GM21390 (cell line): ENCODE measurements at regions not wholly inside any gene's neighbourhood (a gene's known extent, or its start where the extent isn't known, plus 50 kb on each side); places are given as distances from the start of the nearest gene placed in this dataset.

Experiments used
- ATAC-seq: cut with Tn5 transposase; IDR thresholded peaks from one replicate; pipeline ENCODE4 v1.9.1; 2021; ENCODE audit not compliant: unreplicated experiment

DNA sequence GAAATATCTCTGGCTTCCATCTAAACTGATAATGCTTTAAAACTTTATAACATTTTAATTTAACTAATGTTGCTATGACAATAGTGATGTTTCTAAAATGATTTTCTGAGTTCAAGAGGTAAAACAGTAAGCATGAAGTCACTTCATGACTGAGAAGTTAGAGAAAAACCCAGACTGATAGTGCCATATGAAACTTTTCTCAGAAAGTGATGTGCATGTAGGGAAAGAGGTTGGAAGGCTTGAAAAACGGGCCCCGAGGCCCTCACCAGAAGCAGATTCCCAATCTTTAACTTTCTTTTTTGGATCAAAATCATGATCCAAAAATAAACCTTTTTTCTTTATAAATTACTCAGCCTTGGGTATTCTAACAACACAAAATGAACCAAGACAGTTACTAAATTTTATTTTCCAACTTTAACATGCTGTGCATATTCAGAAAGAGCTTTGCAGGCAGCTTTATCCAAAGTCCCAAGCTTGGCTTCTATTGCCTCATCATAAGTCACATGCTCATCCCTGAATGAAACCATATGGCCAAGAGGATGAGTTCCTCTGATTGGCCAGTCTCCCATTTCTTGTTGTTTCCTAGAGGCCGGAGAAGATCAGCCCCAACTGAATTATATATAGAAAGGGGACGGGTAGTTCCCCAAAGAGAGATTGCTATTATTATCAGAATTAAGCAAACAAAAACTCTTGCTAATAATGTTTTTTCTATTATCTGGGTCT, 357.6 kb upstream of the SALL1 start:
- no peak for ATAC-seq

DNA sequence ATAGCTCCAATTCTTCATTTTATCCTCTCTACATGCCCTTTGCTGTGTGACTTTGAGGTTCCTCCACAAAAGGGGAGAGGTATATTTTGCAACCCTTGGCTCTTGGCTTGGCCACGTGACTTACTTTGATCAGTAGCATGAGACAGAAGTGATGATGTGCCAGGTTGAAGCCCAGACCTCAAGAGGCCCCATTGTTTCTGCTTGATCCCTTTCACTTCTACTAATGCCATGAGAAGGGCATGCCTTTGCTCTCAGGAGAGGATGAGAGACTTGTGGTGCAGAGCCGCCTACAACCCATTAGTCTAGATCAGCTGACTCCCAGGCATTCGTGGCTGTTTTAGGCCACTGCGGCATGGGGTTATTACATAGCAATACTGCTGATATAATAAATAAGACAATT, 356.2 kb upstream of the SALL1 start:
- no peak for ATAC-seq

DNA sequence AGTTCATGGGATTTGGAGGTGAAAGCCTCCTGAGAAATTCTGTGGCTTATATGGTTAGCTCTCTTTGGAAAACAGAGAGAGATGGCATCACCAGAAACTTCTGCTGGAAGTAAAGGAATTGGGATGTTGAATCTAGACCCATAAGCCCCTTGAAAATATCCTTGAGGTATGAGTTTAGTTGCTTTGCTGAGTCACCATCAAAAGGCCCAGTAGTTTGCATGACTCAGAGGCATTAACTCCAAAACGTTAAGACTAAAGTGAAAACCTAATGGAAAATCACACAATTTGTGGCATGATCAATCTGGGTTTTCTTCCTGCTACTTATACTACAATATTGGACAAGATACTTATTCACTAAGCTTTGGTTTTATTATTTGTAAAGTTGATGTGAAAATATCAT, 349.2 kb upstream of the SALL1 start:
- no peak for ATAC-seq

GRCh38 chr16:51497541-51498211, 346.6 kb upstream of the SALL1 start:
- no peak for ATAC-seq

DNA sequence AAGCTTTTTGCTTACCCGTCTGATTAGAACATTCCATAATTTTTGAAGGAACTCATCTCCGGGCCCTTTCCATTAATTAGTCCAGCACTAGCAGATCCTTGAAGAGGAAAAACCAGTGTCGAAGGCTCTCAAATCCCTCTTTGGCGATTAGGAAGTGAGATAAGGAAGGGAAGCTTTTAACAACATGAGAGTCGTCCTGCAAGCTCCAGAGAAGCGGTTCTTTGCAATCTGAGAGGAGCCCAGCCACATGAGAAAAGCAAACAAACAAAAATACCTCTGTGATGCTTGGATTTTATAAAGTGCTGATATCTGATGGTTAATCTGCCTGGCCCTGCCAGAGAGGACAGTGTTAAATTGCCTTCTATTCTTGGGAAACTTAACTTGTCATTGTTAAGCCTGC, 339.8 kb upstream of the SALL1 start:
- no peak for ATAC-seq

GRCh38 chr16:51487880-51488279, 336.8 kb upstream of the SALL1 start:
- ATAC-seq = no peak

GRCh38 chr16:51474414-51475091, 323.5 kb upstream of the SALL1 start:
- no peak for ATAC-seq

DNA sequence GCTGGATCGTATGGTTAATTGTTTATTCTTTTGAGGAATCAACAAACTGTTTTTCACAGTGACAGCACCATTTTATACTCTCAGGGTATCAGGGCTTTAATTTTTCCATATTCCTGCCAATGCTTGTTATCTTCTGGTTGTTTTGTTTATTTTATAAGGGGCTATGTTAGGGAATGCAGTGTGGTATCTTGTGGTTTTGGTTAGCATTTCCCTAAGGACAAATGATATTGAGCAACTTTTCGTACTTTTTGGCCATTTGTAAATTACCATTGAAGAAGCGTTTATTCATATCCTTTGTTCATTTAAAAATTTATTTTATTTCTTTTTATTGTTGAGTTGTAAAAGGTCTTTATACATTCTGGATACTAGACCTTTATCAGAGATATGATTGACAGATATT, 322.0 kb upstream of the SALL1 start:
- ATAC-seq = no peak

GRCh38 chr16:51470492-51470891, 319.4 kb upstream of the SALL1 start:
- ATAC-seq = no peak

GRCh38 chr16:51464996-51465395, 313.9 kb upstream of the SALL1 start:
- no peak for ATAC-seq

DNA sequence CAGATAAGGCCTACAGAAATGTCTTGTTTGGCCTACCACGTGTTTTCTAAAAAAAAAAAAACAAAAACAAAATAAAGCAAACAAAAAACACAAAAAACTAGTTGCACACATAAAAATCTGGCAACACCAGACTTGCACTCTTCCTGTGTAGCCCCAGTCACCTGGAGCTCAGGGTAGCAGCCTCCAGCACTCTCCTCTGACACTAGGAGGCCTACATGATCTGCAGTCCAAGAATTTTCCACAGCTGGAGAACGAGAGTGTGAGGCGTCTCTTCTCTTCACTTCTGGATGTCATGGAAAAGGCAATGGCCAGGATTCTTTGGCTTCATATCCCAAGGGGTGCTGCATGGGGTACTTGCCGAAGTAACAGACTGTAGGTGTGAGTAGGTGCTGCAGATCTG, 310.2 kb upstream of the SALL1 start:
- no peak for ATAC-seq

DNA sequence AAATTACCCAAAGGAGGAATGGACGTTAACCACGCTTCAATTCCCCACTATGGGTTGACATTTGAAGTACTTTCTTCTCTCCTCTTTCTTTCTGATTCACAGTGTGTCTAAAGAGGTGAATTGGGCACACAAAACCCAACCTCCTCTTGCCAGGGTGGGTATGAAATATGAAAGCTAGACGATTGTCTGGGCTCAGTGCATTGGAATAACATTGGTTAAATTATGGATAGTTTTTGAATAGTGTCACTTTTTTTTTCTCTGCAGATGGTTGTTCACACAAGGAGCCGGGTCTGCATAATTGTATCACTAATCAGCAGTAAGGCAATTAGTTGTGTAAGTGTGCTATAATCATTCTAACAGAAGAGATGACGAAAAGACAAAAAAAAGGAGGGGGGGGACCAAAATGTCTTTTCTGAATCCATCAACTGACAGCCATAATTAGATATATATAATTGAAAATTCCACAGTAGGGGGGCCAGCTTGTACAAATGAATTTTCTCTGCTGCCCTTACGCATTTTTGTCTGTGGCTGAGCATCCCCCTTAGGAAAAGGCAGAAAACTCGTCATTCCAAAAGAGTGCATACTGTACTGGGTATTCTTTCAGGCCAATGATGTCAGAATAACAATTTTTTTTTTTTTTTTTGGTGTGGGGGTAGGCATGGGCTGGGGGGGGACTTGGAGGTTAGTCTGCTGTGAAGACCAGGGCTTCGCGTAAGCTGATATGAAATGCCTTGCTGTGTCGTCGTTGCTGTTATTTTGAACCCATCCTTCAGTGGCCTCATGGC, 307.5 kb upstream of the SALL1 start:
- no peak for ATAC-seq

- ATAC-seq = no peak
These were observed 306.7 kb upstream of the SALL1 start for GRCh38 chr16:51457775-51458174.

DNA sequence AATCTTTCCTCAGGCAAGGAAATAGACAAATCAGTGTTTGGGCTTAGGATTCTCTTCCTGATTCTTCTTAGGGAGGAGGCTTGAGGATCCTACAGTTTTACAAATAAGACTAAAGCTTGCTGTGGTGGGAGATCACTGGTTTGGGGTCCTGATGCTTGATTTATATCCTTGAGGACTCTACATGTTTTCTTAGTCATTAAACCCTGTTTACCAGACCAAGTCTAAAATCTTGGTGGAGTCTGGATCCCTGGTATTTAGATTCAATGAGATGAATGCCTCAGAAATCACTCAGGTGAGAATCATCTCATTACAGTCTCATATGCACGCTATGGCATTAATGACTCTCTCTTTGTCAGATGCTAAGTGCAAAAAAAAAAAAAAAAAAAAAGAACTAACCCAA, 304.3 kb upstream of the SALL1 start:
- no peak for ATAC-seq

GRCh38 chr16:51453251-51453650, 302.2 kb upstream of the SALL1 start:
- ATAC-seq = no peak

DNA sequence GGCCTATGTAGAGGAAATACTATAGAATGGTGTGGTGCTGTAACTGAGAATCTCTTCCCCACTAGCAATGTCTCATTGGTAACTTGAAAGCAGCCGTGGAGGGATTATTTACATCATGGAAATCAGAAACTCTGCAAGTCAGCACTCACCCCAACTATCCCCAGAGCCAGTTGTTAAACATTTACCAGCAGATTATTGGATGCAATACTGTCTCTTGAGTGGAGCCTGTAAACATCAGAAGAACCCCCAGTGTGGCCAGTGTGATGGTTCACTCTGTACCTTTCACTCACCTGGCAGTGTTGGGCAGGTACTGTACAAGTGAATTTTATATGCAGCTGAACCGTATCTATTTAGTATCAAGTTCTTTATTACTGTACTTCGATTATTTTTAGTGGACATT, 299.8 kb upstream of the SALL1 start:
- ATAC-seq = no peak

DNA sequence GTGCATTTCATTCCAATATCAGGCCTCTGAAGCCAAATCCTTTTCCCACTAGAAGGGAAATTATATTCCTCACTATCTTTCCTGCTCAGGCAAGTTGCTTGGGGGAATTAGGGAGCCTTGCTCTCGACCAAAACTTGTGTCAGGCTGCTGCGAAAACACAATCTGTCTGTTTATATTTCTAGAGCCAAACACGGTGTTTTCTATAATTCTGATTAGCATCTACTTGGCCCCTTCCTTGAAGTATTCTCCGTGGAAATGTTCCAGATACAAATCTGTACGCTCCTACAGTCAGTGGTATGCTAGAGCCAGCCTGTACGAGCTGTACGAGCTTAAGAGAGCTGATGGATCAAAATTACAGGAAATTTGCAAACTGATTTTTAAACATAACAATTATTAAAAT, 299.3 kb upstream of the SALL1 start:
- no peak for ATAC-seq

- no peak for ATAC-seq
These were observed 298.4 kb upstream of the SALL1 start for GRCh38 chr16:51449441-51449840.

DNA sequence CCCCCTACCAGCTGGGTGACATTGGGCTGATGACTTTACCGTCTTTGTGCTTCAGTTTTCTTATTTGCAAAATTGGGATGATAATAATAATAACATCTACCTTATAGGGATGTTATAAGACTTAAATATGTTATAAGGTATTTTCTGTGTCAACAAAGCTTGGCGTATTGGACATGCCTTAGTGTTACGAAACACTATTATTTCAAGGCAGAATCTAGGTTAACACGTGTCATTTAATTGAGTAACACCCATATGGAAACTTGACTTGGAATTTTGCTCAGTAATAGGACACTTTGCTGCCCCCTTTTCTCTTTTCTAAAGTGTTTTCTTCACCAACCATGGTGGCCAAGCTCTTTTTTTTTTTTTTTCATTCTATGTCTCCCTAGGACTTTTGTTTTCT, 294.2 kb upstream of the SALL1 start:
- no peak for ATAC-seq

GRCh38 chr16:51443934-51444333, 292.9 kb upstream of the SALL1 start:
- no peak for ATAC-seq

DNA sequence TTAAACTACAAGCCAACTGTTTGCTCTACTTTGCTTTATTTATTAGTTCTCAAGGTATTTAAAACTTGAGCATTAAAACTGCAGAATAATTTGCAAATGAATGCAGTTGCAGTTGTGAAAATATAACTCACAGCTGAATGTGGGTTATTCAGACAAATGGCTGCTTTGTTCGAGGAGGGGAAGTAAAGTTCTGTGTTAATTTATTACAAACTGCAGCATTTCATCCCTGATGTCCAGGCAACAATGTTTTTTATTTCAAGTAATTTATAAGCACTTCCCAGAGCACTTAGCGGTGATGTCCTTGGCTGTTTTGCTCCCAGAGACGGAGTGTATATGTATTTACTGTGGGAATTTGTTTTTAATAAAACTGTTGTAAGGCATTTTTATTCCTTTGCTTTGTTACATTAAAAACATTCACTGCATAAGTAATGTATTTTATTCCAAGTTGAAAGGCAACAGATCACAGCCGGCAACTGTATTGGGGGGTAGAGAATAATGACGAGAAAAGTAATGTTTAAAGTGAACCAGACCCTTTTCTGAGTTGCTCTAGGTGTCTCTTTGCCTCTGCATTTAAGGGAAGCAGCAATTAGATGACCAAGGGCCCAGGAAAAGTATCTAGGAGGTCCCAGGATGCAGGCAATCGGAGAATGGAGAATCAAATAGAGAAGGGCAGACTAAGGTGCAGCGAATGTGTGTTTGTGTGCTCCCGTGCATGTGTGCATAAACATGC, 291.2 kb upstream of the SALL1 start:
- ATAC-seq = no peak
